Mesodermal cell (in vitro differentiated cells): ENCODE measurements at regions not wholly inside any gene's neighbourhood (a gene's known extent, or its start where the extent isn't known, plus 50 kb on each side); places are given as distances from the start of the nearest gene placed in this dataset.

Source experiments
- H3K27ac ChIP-seq: 2 replicates; pipeline ENCODE4 v1.7.0; 2013; ENCODE audit warnings: mild to moderate bottlenecking, low read depth, low read length, moderate library complexity; ENCODE audit not compliant: severe bottlenecking
- H3K36me3 ChIP-seq: 2 replicates; pipeline ENCODE4 v1.7.1; 2013; ENCODE audit warnings: mild to moderate bottlenecking, low read length, moderate library complexity; ENCODE audit not compliant: control insufficient read depth, insufficient read depth
- H3K4me1 ChIP-seq: one replicate; pipeline ENCODE4 v1.7.1; 2013; ENCODE audit warnings: mild to moderate bottlenecking, low read length; ENCODE audit not compliant: insufficient read depth, control insufficient read depth, poor library complexity, severe bottlenecking
- H3K4me3 ChIP-seq: 2 replicates; pipeline ENCODE4 v1.7.0; 2013; ENCODE audit warnings: low read length, control low read depth, mild to moderate bottlenecking; ENCODE audit not compliant: insufficient read depth, poor library complexity, severe bottlenecking; ENCODE audit errors: extremely low read depth
- H3K9me3 ChIP-seq: 2 replicates; pipeline ENCODE4 v1.7.1; 2013; ENCODE audit warnings: mild to moderate bottlenecking, low read length, moderate library complexity; ENCODE audit not compliant: control insufficient read depth
- WGBS, 2 experiments: methylation state at CpG; one replicate each; pipeline ENCODE4 v1.1.5; 2013; ENCODE audit warnings: missing lambda C conversion rate in 2 of 2; ENCODE audit not compliant: insufficient coverage in 2 of 2; 5-methylcytosine and 5-hydroxymethylcytosine counted together

- Histone ChIP-seq H3K27ac (no peak overlapping the region), H3K9me3 (no peaks in the 10 kb centered on the region), H3K4me3 (no peak overlapping the region), H3K36me3 (no peaks in the 10 kb centered on the region), H3K4me1 (peaks cover 4% of the 10 kb centered on the region)
- WGBS, 2 experiments, result 80 to 100% methylated on average over 1 to 3 of the region's 3 CpGs
Measured at GRCh38 chr9:90022474-90022873, 417.7 kb downstream of the GADD45G start.

GRCh38 chr9:90023861-90024260, 419.0 kb downstream of the GADD45G start:
- Histone ChIP-seq H3K4me3 (no peak overlapping the region), H3K9me3 (no peaks in the 10 kb centered on the region), H3K36me3 (no peaks in the 10 kb centered on the region), H3K4me1 (peaks cover 4% of the 10 kb centered on the region), H3K27ac (no peak overlapping the region)
- WGBS, 2 experiments, result 90 to 100% methylated on average over 2 to 4 of the region's 5 CpGs

GRCh38 chr9:90024409-90024808, 419.6 kb downstream of the GADD45G start:
- H3K4me1 ChIP-seq, result peaks cover 4% of the 10 kb centered on the region
- H3K36me3 ChIP-seq, result no peaks in the 10 kb centered on the region
- no peaks in the 10 kb centered on the region for H3K9me3 ChIP-seq
- H3K4me3 ChIP-seq, result no peak overlapping the region
- H3K27ac ChIP-seq, result no peak overlapping the region
- 83 to 90% methylated on average over 2 to 3 of the region's 3 CpGs for WGBS, 2 experiments

GRCh38 chr9:90024823-90025222, 420.0 kb downstream of the GADD45G start:
- Histone ChIP-seq H3K36me3 (no peaks in the 10 kb centered on the region), H3K4me1 (peaks cover 4% of the 10 kb centered on the region), H3K27ac (no peak overlapping the region), H3K9me3 (no peaks in the 10 kb centered on the region), H3K4me3 (no peak overlapping the region)
- WGBS, 2 experiments, result 89 to 94% methylated on average over 9 of the region's 9 CpGs

- peaks cover 4% of the 10 kb centered on the region for H3K4me1 ChIP-seq
- WGBS, 2 experiments, result 41 to 64% methylated on average over 3 of the region's 3 CpGs
Measured at GRCh38 chr9:90025816-90026215, 421.0 kb downstream of the GADD45G start.

GRCh38 chr9:90027296-90027790, 422.5 kb downstream of the GADD45G start:
- H3K9me3 ChIP-seq, result no peaks in the 10 kb centered on the region
- H3K4me1 ChIP-seq, result peaks cover 4% of the 10 kb centered on the region
- no peaks in the 10 kb centered on the region for H3K36me3 ChIP-seq
- H3K4me3 ChIP-seq, result no peak overlapping the region
- H3K27ac ChIP-seq, result no peak overlapping the region
- 83 to 88% methylated on average over 1 of the region's 1 CpG for WGBS, 2 experiments

More at GRCh38 chr9:90025816-90026215, 421.0 kb downstream of the GADD45G start:
- Histone ChIP-seq H3K9me3 (no peaks in the 10 kb centered on the region), H3K36me3 (no peaks in the 10 kb centered on the region), H3K27ac (no peak overlapping the region), H3K4me3 (no peak overlapping the region)

- no peaks in the 10 kb centered on the region for H3K36me3 ChIP-seq
- H3K9me3 ChIP-seq, result no peaks in the 10 kb centered on the region
- H3K4me1 ChIP-seq, result peaks cover 4% of the 10 kb centered on the region
- no CpG with 5 or more reads among the region's 1 CpG for WGBS, 2 experiments
- no peak overlapping the region for H3K4me3 ChIP-seq
- H3K27ac ChIP-seq, result no peak overlapping the region
Measured at GRCh38 chr9:90029386-90029785, 424.6 kb downstream of the GADD45G start.

GRCh38 chr9:90029996-90030395, 425.2 kb downstream of the GADD45G start:
- Histone ChIP-seq H3K9me3 (no peaks in the 10 kb centered on the region), H3K4me3 (no peak overlapping the region), H3K27ac (no peak overlapping the region), H3K4me1 (peaks cover 4% of the 10 kb centered on the region), H3K36me3 (no peaks in the 10 kb centered on the region)
- 93 to 97% methylated on average over 3 of the region's 5 CpGs for WGBS, 2 experiments

GRCh38 chr9:90032296-90033027, 427.6 kb downstream of the GADD45G start:
- no peak overlapping the region for H3K4me3 ChIP-seq
- WGBS, 2 experiments, result 71 to 86% methylated on average over 5 to 6 of the region's 9 CpGs
- no peaks in the 10 kb centered on the region for H3K36me3 ChIP-seq
- no peak overlapping the region for H3K27ac ChIP-seq
- no peaks in the 10 kb centered on the region for H3K9me3 ChIP-seq
- H3K4me1 ChIP-seq, result no peaks in the 10 kb centered on the region

GRCh38 chr9:90033028-90033650, 428.3 kb downstream of the GADD45G start:
- Histone ChIP-seq H3K4me3 (no peak overlapping the region), H3K27ac (no peak overlapping the region), H3K4me1 (no peaks in the 10 kb centered on the region), H3K36me3 (no peaks in the 10 kb centered on the region), H3K9me3 (no peaks in the 10 kb centered on the region)
- WGBS, 2 experiments, result 85 to 93% methylated on average over 5 to 6 of the region's 7 CpGs

GRCh38 chr9:90034071-90034470, 429.3 kb downstream of the GADD45G start:
- H3K36me3 ChIP-seq, result no peaks in the 10 kb centered on the region
- WGBS, 2 experiments, result 31 to 40% methylated on average over 2 to 4 of the region's 5 CpGs
- no peak overlapping the region for H3K27ac ChIP-seq
- H3K4me3 ChIP-seq, result no peak overlapping the region
- H3K9me3 ChIP-seq, result no peaks in the 10 kb centered on the region
- H3K4me1 ChIP-seq, result no peaks in the 10 kb centered on the region
